Gastroesophageal sphincter (tissue), 3 donors: ENCODE measurements at regions not wholly inside any gene's neighbourhood (a gene's known extent, or its start where the extent isn't known, plus 50 kb on each side); places are given as distances from the start of the nearest gene placed in this dataset.

Experiments used
- EP300 ChIP-seq: sonication (generic); formaldehyde crosslinking; IDR thresholded peaks from one replicate; pipeline ENCODE4 v1.6.1; 2017; ENCODE audit warnings: antibody characterized with exemption, mild to moderate bottlenecking
- POLR2A ChIP-seq, 2 donors: fragments of 450-650 bp; IDR thresholded peaks; one replicate each; pipeline ENCODE4 v1.6.1; 2017; ENCODE audit warnings: antibody characterized with exemption in 2 of 2, mild to moderate bottlenecking in 2 of 2, moderate library complexity in 1 of 2
- POLR2AphosphoS5 ChIP-seq: sonication (generic); formaldehyde crosslinking; IDR thresholded peaks from one replicate; pipeline ENCODE4 v1.6.1; 2017; ENCODE audit warnings: antibody characterized with exemption
- TF ChIP-seq, protein P1 (sequence below), 4 experiments: fragments of 200-600 bp in 2 of 4; fragments of 450-650 bp in 2 of 4; sonication (generic) in 1 of 4; IDR thresholded peaks; one replicate each; pipeline ENCODE4 v1.5.1; 2017 to 2019; ENCODE audit warnings: antibody characterized with exemption in 4 of 4, mild to moderate bottlenecking in 2 of 4, moderate library complexity in 2 of 4

DNA sequence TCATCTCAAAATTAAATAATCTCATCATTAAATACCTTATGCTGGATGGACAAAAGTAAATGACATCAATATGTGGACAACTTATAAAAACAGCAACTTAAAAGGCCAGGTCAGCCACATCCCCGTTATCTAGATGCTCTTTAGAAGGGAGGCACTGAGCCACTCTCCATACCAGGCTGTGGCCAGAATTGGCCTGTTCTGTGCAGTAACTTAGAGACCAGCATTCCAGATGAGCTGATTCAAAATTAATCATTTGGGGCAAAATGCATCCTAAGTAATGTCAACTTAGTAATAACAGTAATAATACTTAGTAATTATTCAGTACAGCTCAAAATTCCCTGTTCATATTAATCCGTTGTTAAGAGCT lies 373.6 kb downstream of the FBXW7 start:
- TF ChIP-seq, protein P1, sequence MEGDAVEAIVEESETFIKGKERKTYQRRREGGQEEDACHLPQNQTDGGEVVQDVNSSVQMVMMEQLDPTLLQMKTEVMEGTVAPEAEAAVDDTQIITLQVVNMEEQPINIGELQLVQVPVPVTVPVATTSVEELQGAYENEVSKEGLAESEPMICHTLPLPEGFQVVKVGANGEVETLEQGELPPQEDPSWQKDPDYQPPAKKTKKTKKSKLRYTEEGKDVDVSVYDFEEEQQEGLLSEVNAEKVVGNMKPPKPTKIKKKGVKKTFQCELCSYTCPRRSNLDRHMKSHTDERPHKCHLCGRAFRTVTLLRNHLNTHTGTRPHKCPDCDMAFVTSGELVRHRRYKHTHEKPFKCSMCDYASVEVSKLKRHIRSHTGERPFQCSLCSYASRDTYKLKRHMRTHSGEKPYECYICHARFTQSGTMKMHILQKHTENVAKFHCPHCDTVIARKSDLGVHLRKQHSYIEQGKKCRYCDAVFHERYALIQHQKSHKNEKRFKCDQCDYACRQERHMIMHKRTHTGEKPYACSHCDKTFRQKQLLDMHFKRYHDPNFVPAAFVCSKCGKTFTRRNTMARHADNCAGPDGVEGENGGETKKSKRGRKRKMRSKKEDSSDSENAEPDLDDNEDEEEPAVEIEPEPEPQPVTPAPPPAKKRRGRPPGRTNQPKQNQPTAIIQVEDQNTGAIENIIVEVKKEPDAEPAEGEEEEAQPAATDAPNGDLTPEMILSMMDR (IDR thresholded peaks at IDR 0.05) = no peak
- TF ChIP-seq EP300 (no peak), POLR2A (IDR thresholded peaks at IDR 0.05) (no peak), POLR2AphosphoS5 (no peak)
